GM23248 (cell line): ENCODE measurements at regions not wholly inside any gene's neighbourhood (a gene's known extent, or its start where the extent isn't known, plus 50 kb on each side); places are given as distances from the start of the nearest gene placed in this dataset.

ENCODE experiments used
- EZH2 ChIP-seq: fragments of 200-600 bp; sonication (generic); IDR thresholded peaks from 2 replicates; pipeline ENCODE4 v1.6.1; 2018; ENCODE audit warnings: antibody characterized with exemption, mild to moderate bottlenecking; ENCODE audit not compliant: insufficient read depth, poor library complexity, severe bottlenecking
- EZH2phosphoT487 ChIP-seq: fragments of 200-600 bp; sonication (generic); IDR thresholded peaks from 2 replicates; pipeline ENCODE4 v1.6.1; 2018; ENCODE audit warnings: antibody characterized with exemption, moderate library complexity, mild to moderate bottlenecking, low read depth; ENCODE audit not compliant: insufficient read depth

GRCh38 chr9:29750062-29750461 lies 2176.8 kb upstream of the C9orf72 start:
- TF ChIP-seq EZH2phosphoT487 (no peak), EZH2 (no peak)
